ENCODE measurements at regions not wholly inside any gene's neighbourhood (a gene's known extent, or its start where the extent isn't known, plus 50 kb on each side); places are given as distances from the start of the nearest gene placed in this dataset.
"Not testable (repeated sequence)": the region's sequence is repeated elsewhere in the genome, so short reads cannot be mapped to it uniquely, and the experiment has no call there.

GRCh38 chr11:23577296-23577695 is 717.0 kb upstream of the CCDC179 start:
- DNase-seq, result no peak

- no peak for DNase-seq
Measured at GRCh38 chr11:23585416-23586104, 725.3 kb upstream of the CCDC179 start.

- no peak for DNase-seq
Measured at GRCh38 chr11:23586173-23586572, 725.9 kb upstream of the CCDC179 start.

GRCh38 chr11:23590596-23591308 is 730.5 kb upstream of the CCDC179 start:
- DNase-seq, result no peak

GRCh38 chr11:23594755-23595154 is 734.5 kb upstream of the CCDC179 start:
- DNase-seq, result no peak

GRCh38 chr11:23604966-23605365 is 744.7 kb upstream of the CCDC179 start:
- DNase-seq, result no peak

- DNase-seq, result no peak
Measured at GRCh38 chr11:23606191-23606590, 745.9 kb upstream of the CCDC179 start.

- DNase-seq, result no peak
Measured at GRCh38 chr11:23611726-23612125, 751.5 kb upstream of the CCDC179 start.

GRCh38 chr11:23620617-23621016 is 760.3 kb upstream of the CCDC179 start:
- no peak for DNase-seq

GRCh38 chr11:23632293-23632692 is 772.0 kb upstream of the CCDC179 start:
- no peak for DNase-seq

- DNase-seq, result no peak
Measured at GRCh38 chr11:23644443-23644842, 784.2 kb upstream of the CCDC179 start.

GRCh38 chr11:23652336-23652735 is 792.1 kb upstream of the CCDC179 start:
- not testable (repeated sequence) for DNase-seq

- no peak for DNase-seq
Measured at GRCh38 chr11:23653071-23653675, 792.9 kb upstream of the CCDC179 start.

GRCh38 chr11:23668324-23668723 is 808.0 kb upstream of the CCDC179 start:
- DNase-seq, result no peak

GRCh38 chr11:23673366-23673765 is 813.1 kb upstream of the CCDC179 start:
- no peak for DNase-seq

- DNase-seq, result no peak
Measured at GRCh38 chr11:23674866-23675265, 814.6 kb upstream of the CCDC179 start.

- no peak for DNase-seq
Measured at GRCh38 chr11:23679041-23679440, 817.8 kb upstream of the LUZP2 start.

- DNase-seq, result no peak
Measured at GRCh38 chr11:23679981-23680380, 816.9 kb upstream of the LUZP2 start.

- no peak for DNase-seq
Measured at GRCh38 chr11:23680488-23681230, 816.2 kb upstream of the LUZP2 start.

- no peak for DNase-seq
Measured at GRCh38 chr11:23684701-23685100, 812.2 kb upstream of the LUZP2 start.

GRCh38 chr11:23687991-23688390 is 808.9 kb upstream of the LUZP2 start:
- no peak for DNase-seq

- DNase-seq, result no peak
Measured at GRCh38 chr11:23688411-23688810, 808.4 kb upstream of the LUZP2 start.

- DNase-seq, result no peak
Measured at GRCh38 chr11:23688835-23689234, 808.0 kb upstream of the LUZP2 start.

Data from CD4-positive, alpha-beta T cell treated with Interleukin-12 subunit alpha and Interleukin-12 subunit beta, for 1 hour (primary cell).